B cell (primary cell): ENCODE measurements at regions not wholly inside any gene's neighbourhood (a gene's known extent, or its start where the extent isn't known, plus 50 kb on each side); places are given as distances from the start of the nearest gene placed in this dataset.

Experiments used
- ATAC-seq: fragments of 200-7000 bp; cut with Tn5 transposase; one replicate; pipeline ENCODE4 v1.10.0; 2021; ENCODE audit warnings: low read depth, mild to moderate bottlenecking, moderate number of reproducible peaks, moderate library complexity
- CTCF ChIA-PET: fragments of 350-600 bp; sonication (Branson Sonifier 250); formaldehyde crosslinking; loops from one replicate; lab custom pipeline; 2021; ENCODE audit warnings: antibody characterized with exemption, inconsistent platforms; lab: Charles Lee
- POLR2A ChIA-PET: fragments of 350-600 bp; sonication (Branson Sonifier 250); formaldehyde crosslinking; loops from one replicate; lab custom pipeline; 2021; ENCODE audit warnings: antibody characterized with exemption; lab: Charles Lee
- DNase-seq: peaks from one replicate; pipeline ENCODE4 v3.0.0; 2013
- H2AFZ ChIP-seq: 2 replicates; pipeline ENCODE4 v1.6.1; 2012; ENCODE audit warnings: mild to moderate bottlenecking, low read depth, low read length; ENCODE audit not compliant: insufficient read depth, poor library complexity, severe bottlenecking
- H3K27ac ChIP-seq, 2 donors: 1 replicate in 1 of 2; 2 replicates in 1 of 2; pipeline ENCODE4 v1.5.1; 2012 to 2013; ENCODE audit warnings: low read length in 2 of 2, mild to moderate bottlenecking in 2 of 2, moderate library complexity in 1 of 2
- H3K27me3 ChIP-seq, 4 experiments: fragments of 200-600 bp in 1 of 4; sonication (generic) in 1 of 4; replicated peaks in 1 of 4; 1 replicate in 2 of 4; 2 replicates in 2 of 4; pipeline versions ENCODE4 v1.6.1 to v1.7.0; 2013 to 2016; ENCODE audit warnings: low read length in 3 of 4, mild to moderate bottlenecking in 2 of 4, mixed read lengths in 1 of 4, moderate library complexity in 1 of 4; ENCODE audit not compliant: insufficient read depth in 4 of 4, control insufficient read depth in 3 of 4; ENCODE audit errors: control extremely low read depth in 1 of 4
- H3K36me3 ChIP-seq, 2 experiments: replicated peaks in 1 of 2; 1 replicate in 1 of 2; 2 replicates in 1 of 2; pipeline versions ENCODE4 v1.6.1 to v1.7.1; 2013; ENCODE audit warnings: low read length in 1 of 2; ENCODE audit not compliant: insufficient read depth in 2 of 2, control insufficient read depth in 1 of 2; ENCODE audit errors: control extremely low read depth in 1 of 2, extremely low read depth in 1 of 2
- H3K4me1 ChIP-seq, 2 donors: fragments of 200-600 bp in 1 of 2; sonication (generic) in 1 of 2; 1 replicate in 1 of 2; 2 replicates in 1 of 2; pipeline versions ENCODE4 v1.5.1 to v1.6.1; 2013 to 2017; ENCODE audit warnings: low read length in 2 of 2; ENCODE audit not compliant: control insufficient read depth in 2 of 2, insufficient read depth in 2 of 2
- H3K4me2 ChIP-seq: replicated peaks from 2 replicates; pipeline ENCODE3; 2012; ENCODE audit warnings: mild to moderate bottlenecking, low read depth, low read length; ENCODE audit not compliant: poor library complexity, severe bottlenecking
- H3K4me3 ChIP-seq, 5 experiments: fragments of 200-600 bp in 1 of 5; sonication (generic) in 1 of 5; 1 replicate in 3 of 5; 2 replicates in 2 of 5; pipeline versions ENCODE4 v1.5.1 to v1.7.0; 2011 to 2016; ENCODE audit warnings: low read length in 4 of 5, mild to moderate bottlenecking in 4 of 5, low read depth in 2 of 5, control low read depth in 1 of 5, moderate library complexity in 1 of 5; ENCODE audit not compliant: insufficient read depth in 1 of 5; ENCODE audit errors: control extremely low read depth in 1 of 5, extremely low read depth in 1 of 5
- H3K79me2 ChIP-seq: fragments of 200-600 bp; sonication (generic); one replicate; pipeline ENCODE4 v1.6.0; 2016; ENCODE audit warnings: low read length; ENCODE audit not compliant: control insufficient read depth, insufficient read depth
- H3K9ac ChIP-seq: fragments of 200-600 bp; sonication (generic); 2 replicates; pipeline ENCODE4 v1.6.1; 2017; ENCODE audit warnings: mild to moderate bottlenecking, low read length, moderate library complexity
- H3K9me3 ChIP-seq, 3 donors: one replicate each; pipeline versions ENCODE4 v1.6.1 to v1.7.1; 2013; ENCODE audit warnings: low read length in 2 of 3; ENCODE audit not compliant: control insufficient read depth in 2 of 3, insufficient read depth in 1 of 3; ENCODE audit errors: control extremely low read depth in 1 of 3
- H4K20me1 ChIP-seq: 2 replicates; pipeline ENCODE4 v1.6.0; 2012; ENCODE audit warnings: mild to moderate bottlenecking, low read length; ENCODE audit not compliant: insufficient read depth, control insufficient read depth, poor library complexity, severe bottlenecking
- H3K27ac Mint-ChIP-seq: one replicate; pipeline ENCODE4 v1.8.0; 2021; ENCODE audit warnings: mixed read lengths
- H3K27me3 Mint-ChIP-seq: one replicate; pipeline ENCODE4 v1.8.0; 2021; ENCODE audit warnings: mixed read lengths
- H3K4me1 Mint-ChIP-seq: one replicate; pipeline ENCODE4 v1.8.0; 2021; ENCODE audit warnings: mixed read lengths
- H3K4me3 Mint-ChIP-seq: one replicate; pipeline ENCODE4 v1.8.0; 2021; ENCODE audit warnings: mixed read lengths
- H3K9me3 Mint-ChIP-seq: one replicate; pipeline ENCODE4 v1.8.0; 2022; ENCODE audit warnings: mixed read lengths; ENCODE audit not compliant: insufficient read depth
- EZH2 ChIP-seq: IDR thresholded peaks from 2 replicates; pipeline ENCODE4 v1.6.1; 2012; ENCODE audit warnings: borderline replicate concordance, low read depth, mild to moderate bottlenecking, moderate library complexity, low read length; ENCODE audit not compliant: insufficient read depth, poor library complexity, severe bottlenecking
- WGBS: methylation state at CpG from one replicate; pipeline ENCODE4 v1.1.5; 2013; ENCODE audit warnings: missing lambda C conversion rate; ENCODE audit not compliant: insufficient coverage; 5-methylcytosine and 5-hydroxymethylcytosine counted together
- intact Hi-C: fragments of 100-400 bp; cut with micrococcal nuclease; formaldehyde crosslinking; loops from one replicate; pipeline ENCODE4 v1.10.0; 2022
- TF ChIP-seq, protein P1 (sequence below): fragments of 200-600 bp; IDR thresholded peaks from one replicate; pipeline ENCODE4 v1.8.0; 2022; ENCODE audit warnings: antibody characterized with exemption, mild to moderate bottlenecking

DNA sequence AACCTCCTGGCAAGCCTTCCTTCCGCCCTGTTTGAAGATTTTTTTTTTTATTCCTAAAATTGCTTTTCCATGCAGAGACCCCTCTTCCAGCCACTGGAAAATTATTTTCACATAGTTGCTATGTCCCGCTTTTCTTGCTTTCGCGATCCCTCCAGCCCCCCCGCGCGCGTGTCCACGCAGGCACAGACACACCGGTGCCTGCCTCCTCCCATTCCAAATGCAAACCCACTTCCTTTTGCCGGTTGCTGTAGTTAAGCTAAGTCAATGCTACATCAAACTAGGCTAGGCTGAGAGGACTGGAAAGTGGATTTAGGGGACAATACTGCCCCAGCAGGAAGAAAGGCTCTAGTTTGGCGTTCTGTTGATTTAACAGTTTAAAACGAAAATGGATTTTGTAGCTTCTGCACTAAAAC, 111.0 kb downstream of the DHX15 start:
- H3K9ac ChIP-seq, result peak overlapping the region; percentile 67
- peaks cover 0 to 11% (median 0%) of the 10 kb centered on the region in 3 donors for H3K9me3 ChIP-seq
- POLR2A ChIA-PET, result no interaction called here
- WGBS, result 0% methylated on average over 10 of the region's 13 CpGs
- peak overlapping the region; percentile 92 for H3K4me2 ChIP-seq
- Mint-ChIP-seq H3K9me3 (no peaks in the 10 kb centered on the region), H3K27me3 (peaks cover 70% of the 10 kb centered on the region), H3K4me3 (peak overlapping the region; percentile 93), H3K27ac (peak overlapping the region; percentile 65), H3K4me1 (peaks cover 29% of the 10 kb centered on the region)
- no peaks in the 10 kb centered on the region for H3K79me2 ChIP-seq
- ATAC-seq (no peak), DNase-seq (peak; percentile 25)
- peak overlapping the region; percentile 79 for H2AFZ ChIP-seq
- CTCF ChIA-PET, result no interaction called here
- peaks cover 0 to 48% (median 28%) of the 10 kb centered on the region in 4 experiments for H3K27me3 ChIP-seq
- no peak overlapping the region for H3K27ac ChIP-seq
- H3K36me3 ChIP-seq, result no peaks in the 10 kb centered on the region
- TF ChIP-seq EZH2, result no peak
- TF ChIP-seq, protein P1, sequence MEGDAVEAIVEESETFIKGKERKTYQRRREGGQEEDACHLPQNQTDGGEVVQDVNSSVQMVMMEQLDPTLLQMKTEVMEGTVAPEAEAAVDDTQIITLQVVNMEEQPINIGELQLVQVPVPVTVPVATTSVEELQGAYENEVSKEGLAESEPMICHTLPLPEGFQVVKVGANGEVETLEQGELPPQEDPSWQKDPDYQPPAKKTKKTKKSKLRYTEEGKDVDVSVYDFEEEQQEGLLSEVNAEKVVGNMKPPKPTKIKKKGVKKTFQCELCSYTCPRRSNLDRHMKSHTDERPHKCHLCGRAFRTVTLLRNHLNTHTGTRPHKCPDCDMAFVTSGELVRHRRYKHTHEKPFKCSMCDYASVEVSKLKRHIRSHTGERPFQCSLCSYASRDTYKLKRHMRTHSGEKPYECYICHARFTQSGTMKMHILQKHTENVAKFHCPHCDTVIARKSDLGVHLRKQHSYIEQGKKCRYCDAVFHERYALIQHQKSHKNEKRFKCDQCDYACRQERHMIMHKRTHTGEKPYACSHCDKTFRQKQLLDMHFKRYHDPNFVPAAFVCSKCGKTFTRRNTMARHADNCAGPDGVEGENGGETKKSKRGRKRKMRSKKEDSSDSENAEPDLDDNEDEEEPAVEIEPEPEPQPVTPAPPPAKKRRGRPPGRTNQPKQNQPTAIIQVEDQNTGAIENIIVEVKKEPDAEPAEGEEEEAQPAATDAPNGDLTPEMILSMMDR, result no peak
- H4K20me1 ChIP-seq, result no peaks in the 10 kb centered on the region
- peak overlapping the region in 4 of 5 experiments; percentile 35 to 65 (median 56) for H3K4me3 ChIP-seq
- H3K4me1 ChIP-seq, result peaks cover 30 to 33% of the 10 kb centered on the region in 2 donors
- intact Hi-C loops, result loop anchor here (2.0 kb wide), 1 partner anchor 111 kb away; the partner anchor contains the start of gene DHX15

DNA sequence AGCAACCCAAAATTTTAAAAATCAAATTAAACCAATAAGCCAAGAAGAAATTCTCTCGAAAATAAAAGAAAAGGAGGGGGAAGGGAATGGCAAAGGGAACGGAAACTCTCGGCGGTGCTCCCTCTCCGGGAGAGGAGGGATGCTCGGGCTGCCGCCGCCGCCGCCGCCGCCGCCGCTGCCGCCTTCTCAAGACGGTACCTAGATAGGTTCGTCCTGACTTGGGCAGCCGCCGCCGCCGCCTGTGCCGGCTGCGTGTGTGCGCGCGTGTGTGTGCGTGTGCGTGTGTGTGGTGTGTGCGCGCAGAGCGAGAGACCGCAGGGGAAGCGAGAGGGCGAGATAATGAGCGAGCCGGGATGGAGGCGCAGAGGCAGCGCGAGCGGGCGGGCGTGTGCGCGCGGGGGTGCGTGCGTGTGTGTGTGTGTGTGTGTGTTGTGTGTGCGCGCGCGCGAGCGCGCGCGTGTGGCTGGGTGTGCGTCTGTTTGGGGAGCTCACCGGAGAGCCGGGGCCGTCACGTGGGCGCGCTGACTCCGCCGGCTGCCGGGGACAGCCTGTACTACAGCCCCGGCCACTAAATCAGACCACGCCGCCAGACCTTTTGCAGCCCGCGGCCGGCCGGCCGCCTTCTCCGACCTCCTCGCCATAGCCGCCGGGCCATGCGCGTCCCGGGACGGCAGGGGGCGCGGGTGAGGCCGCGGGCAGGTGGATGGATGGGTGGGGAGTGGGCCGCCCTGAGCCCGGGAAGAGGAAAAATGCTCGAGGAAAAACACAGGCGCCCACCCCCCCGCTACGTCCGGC, 111.6 kb downstream of the DHX15 start:
- DNase-seq (peak; percentile 80), ATAC-seq (peak; percentile 67)
- intact Hi-C loops, result loop anchor here (2.0 kb wide), 1 partner anchor 112 kb away; the partner anchor contains the start of gene DHX15
- no peak for TF ChIP-seq EZH2
- TF ChIP-seq, protein P1, result peak; percentile 26
- Histone ChIP-seq H3K27me3 (peaks cover 0 to 51% (median 30%) of the 10 kb centered on the region in 4 experiments), H3K36me3 (no peaks in the 10 kb centered on the region), H3K79me2 (no peaks in the 10 kb centered on the region), H3K9me3 (peaks cover 0 to 11% (median 0%) of the 10 kb centered on the region in 3 donors), H3K27ac (no peak overlapping the region), H4K20me1 (no peaks in the 10 kb centered on the region), H2AFZ (peak overlapping the region; percentile 79), H3K4me3 (peak overlapping the region in 4 of 5 experiments; percentile 35 to 65 (median 56)), H3K9ac (peak overlapping the region; percentile 67), H3K4me1 (peaks cover 30 to 33% of the 10 kb centered on the region in 2 donors), H3K4me2 (peak overlapping the region; percentile 92)
- Mint-ChIP-seq H3K27me3 (peaks cover 70% of the 10 kb centered on the region), H3K27ac (peak overlapping the region; percentile 26), H3K9me3 (no peaks in the 10 kb centered on the region), H3K4me3 (peak overlapping the region; percentile 93), H3K4me1 (peaks cover 29% of the 10 kb centered on the region)
- POLR2A ChIA-PET, result no interaction called here
- CTCF ChIA-PET, result no interaction called here
- WGBS, result under 1% methylated on average over 72 of the region's 93 CpGs
